ENCODE measurements at regions not wholly inside any gene's neighbourhood (a gene's known extent, or its start where the extent isn't known, plus 50 kb on each side); places are given as distances from the start of the nearest gene placed in this dataset.

DNA sequence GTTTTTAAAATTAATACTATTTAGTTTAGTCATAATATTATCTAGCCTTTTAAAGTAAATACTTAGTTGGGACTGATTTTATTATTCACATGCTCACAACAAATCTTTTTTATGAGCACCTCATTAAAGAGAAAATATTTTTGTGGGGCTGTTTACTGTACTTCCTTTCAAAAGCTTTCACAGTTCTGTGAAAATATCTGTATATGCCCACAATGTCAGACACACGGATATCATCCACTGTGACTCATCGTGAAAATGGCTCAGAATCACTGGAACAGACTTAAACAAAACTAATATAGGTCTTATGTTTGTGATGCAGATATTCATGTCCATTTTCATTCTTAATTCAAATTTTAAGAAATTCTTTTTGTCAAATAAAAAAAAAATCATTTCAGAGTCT lies 305.2 kb downstream of the RAB38 start:
- no peak overlapping the region for H3K4me3 ChIP-seq (replicated peaks in 1 of 4; ENCODE audit: control extremely low read depth in 1 of 4, insufficient read depth in 1 of 4, low read depth in 3 of 4, low read length in 4 of 4)
- no peak overlapping the region for H3K4me2 ChIP-seq (ENCODE audit: extremely low read depth, insufficient read depth, low read length)
- no peak for TF ChIP-seq EZH2 (IDR thresholded peaks at IDR 0.05; ENCODE audit: low read length, missing control alignments)
- TF ChIP-seq, protein P1, sequence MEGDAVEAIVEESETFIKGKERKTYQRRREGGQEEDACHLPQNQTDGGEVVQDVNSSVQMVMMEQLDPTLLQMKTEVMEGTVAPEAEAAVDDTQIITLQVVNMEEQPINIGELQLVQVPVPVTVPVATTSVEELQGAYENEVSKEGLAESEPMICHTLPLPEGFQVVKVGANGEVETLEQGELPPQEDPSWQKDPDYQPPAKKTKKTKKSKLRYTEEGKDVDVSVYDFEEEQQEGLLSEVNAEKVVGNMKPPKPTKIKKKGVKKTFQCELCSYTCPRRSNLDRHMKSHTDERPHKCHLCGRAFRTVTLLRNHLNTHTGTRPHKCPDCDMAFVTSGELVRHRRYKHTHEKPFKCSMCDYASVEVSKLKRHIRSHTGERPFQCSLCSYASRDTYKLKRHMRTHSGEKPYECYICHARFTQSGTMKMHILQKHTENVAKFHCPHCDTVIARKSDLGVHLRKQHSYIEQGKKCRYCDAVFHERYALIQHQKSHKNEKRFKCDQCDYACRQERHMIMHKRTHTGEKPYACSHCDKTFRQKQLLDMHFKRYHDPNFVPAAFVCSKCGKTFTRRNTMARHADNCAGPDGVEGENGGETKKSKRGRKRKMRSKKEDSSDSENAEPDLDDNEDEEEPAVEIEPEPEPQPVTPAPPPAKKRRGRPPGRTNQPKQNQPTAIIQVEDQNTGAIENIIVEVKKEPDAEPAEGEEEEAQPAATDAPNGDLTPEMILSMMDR (conservative IDR thresholded peaks at IDR 0.05 in 1 of 2, IDR thresholded peaks at IDR 0.05 in 1 of 2; ENCODE audit: low read depth in 1 of 2, low read length in 2 of 2) = no peak
- no peaks in the 10 kb centered on the region for H3K36me3 ChIP-seq (ENCODE audit: control insufficient read depth, insufficient read depth, low read length)
- no peak overlapping the region for H2AFZ ChIP-seq (ENCODE audit: low read length)
- no peaks in the 10 kb centered on the region for H3K27me3 ChIP-seq (ENCODE audit: control insufficient read depth, insufficient read depth, low read length)
- H3K27ac ChIP-seq (ENCODE audit: insufficient read depth, low read length) = no peak overlapping the region
- H4K20me1 ChIP-seq (ENCODE audit: control insufficient read depth, extremely low read depth, insufficient read depth, low read length) = no peaks in the 10 kb centered on the region
- no peak overlapping the region for H3K9ac ChIP-seq (ENCODE audit: insufficient read depth, low read length)
- H3K4me1 ChIP-seq (ENCODE audit: control insufficient read depth, extremely low read depth, insufficient read depth, low read length) = no peaks in the 10 kb centered on the region
- DNase-seq (ENCODE audit: low read depth in 2 of 2) = peak in 1 of 2 donors; percentile 3
- H3K9me3 ChIP-seq (ENCODE audit: control insufficient read depth, insufficient read depth, low read depth, low read length) = no peaks in the 10 kb centered on the region
- H3K79me2 ChIP-seq (ENCODE audit: control insufficient read depth, insufficient read depth, low read length) = no peaks in the 10 kb centered on the region

DNA sequence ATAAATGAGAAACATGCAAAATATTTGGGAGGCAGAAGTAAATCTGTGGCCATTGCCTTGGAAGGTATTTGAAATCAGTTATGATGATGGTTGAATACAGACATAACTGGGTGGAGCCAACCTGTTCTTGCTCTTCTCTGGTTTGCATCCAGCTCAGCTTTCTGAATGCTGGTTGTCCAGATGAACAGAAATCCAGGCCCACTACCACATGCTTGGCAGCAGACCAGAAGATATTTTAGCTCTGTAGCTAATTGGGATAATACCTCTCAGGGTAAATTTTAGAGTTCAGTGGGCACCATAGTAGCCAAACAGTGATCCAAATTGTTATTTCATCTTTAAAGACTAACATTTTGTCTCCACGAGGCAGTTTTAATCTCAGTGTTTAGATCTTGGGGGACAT lies 308.3 kb downstream of the RAB38 start:
- H3K4me3 ChIP-seq (replicated peaks in 1 of 4; ENCODE audit: control extremely low read depth in 1 of 4, insufficient read depth in 1 of 4, low read depth in 3 of 4, low read length in 4 of 4) = no peak overlapping the region
- no peak for TF ChIP-seq EZH2 (IDR thresholded peaks at IDR 0.05; ENCODE audit: low read length, missing control alignments)
- TF ChIP-seq, protein P1 (conservative IDR thresholded peaks at IDR 0.05 in 1 of 2, IDR thresholded peaks at IDR 0.05 in 1 of 2; ENCODE audit: low read depth in 1 of 2, low read length in 2 of 2) = no peak
- H3K4me2 ChIP-seq (ENCODE audit: extremely low read depth, insufficient read depth, low read length) = no peak overlapping the region
- H3K36me3 ChIP-seq (ENCODE audit: control insufficient read depth, insufficient read depth, low read length) = no peaks in the 10 kb centered on the region
- H3K9ac ChIP-seq (ENCODE audit: insufficient read depth, low read length) = no peak overlapping the region
- no peak for DNase-seq (ENCODE audit: low read depth in 2 of 2)
- no peaks in the 10 kb centered on the region for H3K79me2 ChIP-seq (ENCODE audit: control insufficient read depth, insufficient read depth, low read length)
- H3K4me1 ChIP-seq (ENCODE audit: control insufficient read depth, extremely low read depth, insufficient read depth, low read length) = no peaks in the 10 kb centered on the region
- no peaks in the 10 kb centered on the region for H4K20me1 ChIP-seq (ENCODE audit: control insufficient read depth, extremely low read depth, insufficient read depth, low read length)
- H3K27me3 ChIP-seq (ENCODE audit: control insufficient read depth, insufficient read depth, low read length) = no peaks in the 10 kb centered on the region
- no peak overlapping the region for H3K27ac ChIP-seq (ENCODE audit: insufficient read depth, low read length)
- H2AFZ ChIP-seq (ENCODE audit: low read length) = no peak overlapping the region
- H3K9me3 ChIP-seq (ENCODE audit: control insufficient read depth, insufficient read depth, low read depth, low read length) = no peaks in the 10 kb centered on the region

DNA sequence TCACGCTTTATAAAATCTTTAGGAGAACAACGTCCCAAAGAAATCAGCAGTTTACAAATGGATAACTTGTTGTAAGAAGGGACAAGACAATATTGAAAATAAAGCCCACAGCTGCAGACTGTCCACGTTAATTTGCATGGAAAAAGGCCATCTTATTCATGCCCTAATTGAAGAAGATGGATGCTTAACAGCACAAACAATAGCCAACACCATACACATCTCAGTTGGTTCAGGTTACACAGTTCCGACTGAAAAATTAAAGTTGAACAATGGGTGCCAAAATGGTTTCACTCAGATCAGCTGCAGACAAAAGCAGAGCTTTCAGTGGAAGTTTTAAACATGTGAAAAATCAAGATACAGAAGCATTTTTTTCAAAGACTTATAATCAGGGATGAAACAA lies 314.2 kb downstream of the RAB38 start:
- Histone ChIP-seq H3K36me3 (ENCODE audit: control insufficient read depth, insufficient read depth, low read length) (no peaks in the 10 kb centered on the region), H3K9ac (ENCODE audit: insufficient read depth, low read length) (no peak overlapping the region), H3K79me2 (ENCODE audit: control insufficient read depth, insufficient read depth, low read length) (no peaks in the 10 kb centered on the region), H3K27ac (ENCODE audit: insufficient read depth, low read length) (no peak overlapping the region), H4K20me1 (ENCODE audit: control insufficient read depth, extremely low read depth, insufficient read depth, low read length) (no peaks in the 10 kb centered on the region), H2AFZ (ENCODE audit: low read length) (no peak overlapping the region), H3K9me3 (ENCODE audit: control insufficient read depth, insufficient read depth, low read depth, low read length) (no peaks in the 10 kb centered on the region), H3K4me1 (ENCODE audit: control insufficient read depth, extremely low read depth, insufficient read depth, low read length) (no peaks in the 10 kb centered on the region), H3K27me3 (ENCODE audit: control insufficient read depth, insufficient read depth, low read length) (no peaks in the 10 kb centered on the region), H3K4me2 (ENCODE audit: extremely low read depth, insufficient read depth, low read length) (no peak overlapping the region), H3K4me3 (replicated peaks in 1 of 4; ENCODE audit: control extremely low read depth in 1 of 4, insufficient read depth in 1 of 4, low read depth in 3 of 4, low read length in 4 of 4) (no peak overlapping the region)
- TF ChIP-seq EZH2 (IDR thresholded peaks at IDR 0.05; ENCODE audit: low read length, missing control alignments) = no peak
- TF ChIP-seq, protein P1 (conservative IDR thresholded peaks at IDR 0.05 in 1 of 2, IDR thresholded peaks at IDR 0.05 in 1 of 2; ENCODE audit: low read depth in 1 of 2, low read length in 2 of 2) = no peak
- DNase-seq (ENCODE audit: low read depth in 2 of 2) = no peak
